ENCODE measurements at regions not wholly inside any gene's neighbourhood (a gene's known extent, or its start where the extent isn't known, plus 50 kb on each side); places are given as distances from the start of the nearest gene placed in this dataset.
"Not testable (repeated sequence)": the region's sequence is repeated elsewhere in the genome, so short reads cannot be mapped to it uniquely, and the experiment has no call there.

- H3K36me3 Mint-ChIP-seq (ENCODE audit: low read depth), result no peaks in the 10 kb centered on the region
Measured at GRCh38 chr4:155060873-155061272, 147.6 kb upstream of the NPY2R start.

GRCh38 chr4:155062948-155063347, 145.5 kb upstream of the NPY2R start:
- no peaks in the 10 kb centered on the region for H3K4me1 Mint-ChIP-seq (ENCODE audit: low read depth)
- no peaks in the 10 kb centered on the region for H3K27me3 Mint-ChIP-seq (ENCODE audit: insufficient read depth)
- no peak for TF ChIP-seq CTCF (IDR thresholded peaks at IDR 0.05)
- H3K4me3 Mint-ChIP-seq, result no peak overlapping the region
- no peaks in the 10 kb centered on the region for H3K36me3 Mint-ChIP-seq (ENCODE audit: low read depth)
- H3K27ac Mint-ChIP-seq, result no peak overlapping the region
- H3K9me3 Mint-ChIP-seq, result peaks cover 22% of the 10 kb centered on the region
- no peak for DNase-seq

More at GRCh38 chr4:155060873-155061272, 147.6 kb upstream of the NPY2R start:
- H3K27ac Mint-ChIP-seq, result no peak overlapping the region
- peaks cover 26% of the 10 kb centered on the region for H3K9me3 Mint-ChIP-seq
- no peak for DNase-seq
- no peak overlapping the region for H3K4me3 Mint-ChIP-seq
- H3K4me1 Mint-ChIP-seq (ENCODE audit: low read depth), result no peaks in the 10 kb centered on the region
- no peak for TF ChIP-seq CTCF (IDR thresholded peaks at IDR 0.05)
- no peaks in the 10 kb centered on the region for H3K27me3 Mint-ChIP-seq (ENCODE audit: insufficient read depth)

- H3K27ac Mint-ChIP-seq; H3K36me3 Mint-ChIP-seq (ENCODE audit: low read depth); H3K27me3 Mint-ChIP-seq (ENCODE audit: insufficient read depth); H3K4me3 Mint-ChIP-seq; DNase-seq; H3K4me1 Mint-ChIP-seq (ENCODE audit: low read depth): not testable (repeated sequence)
- H3K9me3 Mint-ChIP-seq, result peaks cover 23% of the 10 kb centered on the region
Measured at GRCh38 chr4:155064934-155065333, 143.5 kb upstream of the NPY2R start.

GRCh38 chr4:155066871-155067270, 141.6 kb upstream of the NPY2R start:
- Mint-ChIP-seq H3K4me1 (ENCODE audit: low read depth) (no peaks in the 10 kb centered on the region), H3K27me3 (ENCODE audit: insufficient read depth) (no peaks in the 10 kb centered on the region), H3K4me3 (no peak overlapping the region)

GRCh38 chr4:155071962-155072361, 136.5 kb upstream of the NPY2R start:
- no peak overlapping the region for H3K4me3 Mint-ChIP-seq
- H3K36me3 Mint-ChIP-seq (ENCODE audit: low read depth), result no peaks in the 10 kb centered on the region; the same call in 1 of the 2 replicates
- TF ChIP-seq CTCF (IDR thresholded peaks at IDR 0.05), result no peak
- DNase-seq, result no peak
- H3K9me3 Mint-ChIP-seq, result peaks cover 32% of the 10 kb centered on the region
- H3K4me1 Mint-ChIP-seq (ENCODE audit: low read depth), result no peaks in the 10 kb centered on the region
- no peaks in the 10 kb centered on the region for H3K27me3 Mint-ChIP-seq (ENCODE audit: insufficient read depth)
- no peak overlapping the region for H3K27ac Mint-ChIP-seq

More at GRCh38 chr4:155066871-155067270, 141.6 kb upstream of the NPY2R start:
- no peaks in the 10 kb centered on the region; the same call in 1 of the 2 replicates for H3K36me3 Mint-ChIP-seq (ENCODE audit: low read depth)
- no peak for DNase-seq
- no peak overlapping the region for H3K27ac Mint-ChIP-seq
- TF ChIP-seq CTCF (IDR thresholded peaks at IDR 0.05), result no peak
- H3K9me3 Mint-ChIP-seq, result peaks cover 24% of the 10 kb centered on the region

- TF ChIP-seq CTCF (IDR thresholded peaks at IDR 0.05), result no peak
- DNase-seq, result no peak
- Mint-ChIP-seq H3K27ac (no peak overlapping the region), H3K4me3 (no peak overlapping the region), H3K36me3 (ENCODE audit: low read depth) (no peaks in the 10 kb centered on the region; the same call in 1 of the 2 replicates), H3K27me3 (ENCODE audit: insufficient read depth) (no peaks in the 10 kb centered on the region), H3K4me1 (ENCODE audit: low read depth) (no peaks in the 10 kb centered on the region), H3K9me3 (peaks cover 32% of the 10 kb centered on the region)
Measured at GRCh38 chr4:155072417-155072816, 136.0 kb upstream of the NPY2R start.

All from HFFc6 (cell line).